Activated CD4-positive, alpha-beta T cell treated with anti-CD3 and anti-CD28 coated beads, Interleukin-2, Interleukin-4, amounts not matched to agents 100 ng/mL and 50 ng/mL, durations not matched to agents 16 hours and 8 hours (primary cell): ENCODE measurements at regions not wholly inside any gene's neighbourhood (a gene's known extent, or its start where the extent isn't known, plus 50 kb on each side); places are given as distances from the start of the nearest gene placed in this dataset.

Experiments used
- DNase-seq: peaks from one replicate; pipeline ENCODE4 v3.0.0-alpha.2; 2020; ENCODE audit warnings: low spot score

- no peak for DNase-seq
These were observed 295.3 kb upstream of the MKI67 start for GRCh38 chr10:128421371-128422160.

- no peak for DNase-seq
These were observed 296.0 kb upstream of the MKI67 start for GRCh38 chr10:128422190-128422589.

DNA sequence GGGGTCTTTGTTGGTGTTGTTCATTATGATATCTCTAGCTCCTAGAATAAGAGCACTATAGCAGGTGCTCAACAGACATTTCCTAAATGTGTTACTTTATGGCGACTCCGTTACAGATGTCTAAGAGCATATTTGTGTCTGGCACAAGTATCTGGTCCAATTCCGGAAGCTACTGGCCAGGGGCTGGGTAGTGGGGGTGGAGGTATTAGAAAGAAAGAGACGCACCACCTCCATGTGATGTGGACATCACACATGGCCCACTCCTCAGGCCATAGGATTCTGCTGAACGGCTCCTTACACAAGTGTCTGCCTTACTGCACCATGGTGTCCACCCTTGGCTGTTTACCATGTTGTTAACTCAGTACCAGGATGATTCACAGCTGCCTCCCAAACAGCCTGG, 296.8 kb upstream of the MKI67 start:
- DNase-seq = no peak

GRCh38 chr10:128429321-128429720, 303.1 kb upstream of the MKI67 start:
- no peak for DNase-seq

DNA sequence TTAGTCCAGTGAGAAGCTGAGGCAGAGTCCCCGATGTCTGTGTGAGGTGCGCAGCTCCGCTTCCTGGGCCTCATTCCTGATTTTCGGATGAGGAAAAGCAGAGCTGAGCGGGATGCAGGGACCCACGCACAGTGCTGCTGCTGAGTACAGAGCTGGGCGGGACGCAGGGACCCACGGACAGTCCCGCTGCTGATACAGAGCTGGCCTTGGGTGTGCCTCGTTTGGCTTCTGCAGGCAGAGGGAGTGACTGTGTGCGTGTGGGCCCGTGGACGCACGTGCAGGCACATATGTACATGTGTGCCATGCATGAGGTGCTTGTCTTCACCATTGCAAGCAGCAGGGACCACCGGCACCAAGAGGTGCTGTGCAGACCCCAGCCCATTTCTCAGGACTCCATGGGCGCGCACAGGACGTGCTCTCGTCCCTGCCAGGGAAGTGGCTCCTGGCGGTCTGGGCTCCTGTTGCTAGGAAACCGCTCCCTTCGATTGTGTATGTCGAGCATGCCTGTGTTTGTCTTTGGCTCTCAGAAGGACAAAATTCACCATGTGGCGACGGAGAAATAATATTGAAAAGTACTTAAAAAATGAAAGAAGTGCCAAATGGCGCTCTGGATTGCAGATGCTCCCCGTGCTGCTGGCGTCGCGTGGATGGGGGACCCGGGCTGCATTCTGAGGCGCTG, 303.8 kb upstream of the MKI67 start:
- no peak for DNase-seq

DNA sequence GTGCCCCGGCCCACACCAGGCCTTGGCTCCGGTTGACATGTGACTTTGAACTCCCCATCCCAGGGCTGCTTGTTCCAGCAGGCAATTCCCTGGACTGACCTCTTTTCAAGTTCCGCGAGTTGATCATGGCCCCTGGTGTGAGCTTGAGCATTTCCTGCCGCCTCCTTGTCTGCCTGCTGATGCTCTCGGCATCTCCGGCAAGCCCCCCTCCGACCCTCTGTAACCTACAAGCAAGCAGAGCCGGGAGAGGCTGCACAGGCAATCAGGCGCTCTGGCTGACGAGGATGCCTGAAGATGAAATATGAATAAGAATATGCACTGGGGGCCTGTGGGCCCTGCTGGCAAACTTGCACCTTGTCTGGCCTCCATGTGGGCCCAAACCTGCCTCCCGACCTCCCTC, 304.9 kb upstream of the MKI67 start:
- no peak for DNase-seq

- DNase-seq = no peak
These were observed 305.3 kb upstream of the MKI67 start for GRCh38 chr10:128431506-128431905.

- DNase-seq = no peak
These were observed 305.8 kb upstream of the MKI67 start for GRCh38 chr10:128432011-128432410.

DNA sequence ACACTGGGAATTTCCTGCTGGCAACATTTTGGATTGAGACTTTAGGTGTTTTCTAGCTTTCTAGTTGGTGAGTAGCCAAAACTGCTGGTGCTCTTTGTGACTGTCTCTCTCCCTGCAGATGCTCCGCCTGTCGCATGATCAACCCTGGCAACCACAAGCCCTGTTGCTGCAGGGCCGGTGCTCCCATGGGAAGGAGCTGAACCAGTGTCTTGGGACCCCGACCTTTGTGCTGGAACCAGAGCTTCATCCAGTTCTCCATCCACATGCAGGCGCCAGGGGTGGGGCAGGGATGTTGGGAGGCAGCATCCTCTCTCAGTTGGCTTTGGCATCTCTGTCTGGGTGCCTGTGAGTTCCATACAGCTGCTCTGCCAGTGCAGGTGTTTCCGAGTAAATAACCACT, 306.2 kb upstream of the MKI67 start:
- DNase-seq = no peak

GRCh38 chr10:128435811-128436210, 309.6 kb upstream of the MKI67 start:
- DNase-seq = no peak

GRCh38 chr10:128437786-128438345, 311.6 kb upstream of the MKI67 start:
- DNase-seq = no peak

DNA sequence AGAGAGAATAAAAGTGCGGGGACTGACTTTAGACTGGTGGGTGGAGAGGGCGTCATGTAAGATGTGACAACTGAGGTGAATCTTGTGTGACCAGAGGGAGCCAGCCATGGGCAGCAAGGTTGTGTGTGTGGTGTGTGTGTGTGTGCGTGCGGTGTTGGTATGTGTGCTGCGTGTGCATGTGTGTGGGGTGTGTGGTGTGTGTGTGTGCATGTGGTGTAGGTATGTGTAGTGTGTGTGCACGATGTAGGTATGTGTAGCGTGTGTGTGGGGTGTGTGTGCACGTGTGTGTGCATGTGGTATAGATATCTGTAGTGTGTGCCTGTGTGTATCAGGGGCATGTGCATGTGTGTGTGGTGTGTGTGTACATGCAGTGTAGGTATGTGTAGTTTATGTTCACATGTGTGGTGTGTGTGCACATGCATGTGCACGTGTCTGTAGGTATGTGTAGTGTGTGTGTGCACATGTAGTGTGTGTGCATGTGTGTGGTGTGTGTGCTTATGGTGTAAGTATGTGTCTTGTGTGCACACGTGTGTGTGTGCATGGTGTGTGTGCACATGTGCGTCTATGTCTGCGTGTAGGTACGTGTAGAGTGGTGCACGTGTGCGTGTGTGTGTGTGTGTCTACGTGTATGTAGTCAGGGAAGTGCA, 312.3 kb upstream of the MKI67 start:
- DNase-seq = no peak

- no peak for DNase-seq
These were observed 314.4 kb upstream of the MKI67 start for GRCh38 chr10:128440513-128441160.

GRCh38 chr10:128443925-128444518, 317.8 kb upstream of the MKI67 start:
- DNase-seq = no peak

GRCh38 chr10:128448796-128449195, 322.6 kb upstream of the MKI67 start:
- no peak for DNase-seq

DNA sequence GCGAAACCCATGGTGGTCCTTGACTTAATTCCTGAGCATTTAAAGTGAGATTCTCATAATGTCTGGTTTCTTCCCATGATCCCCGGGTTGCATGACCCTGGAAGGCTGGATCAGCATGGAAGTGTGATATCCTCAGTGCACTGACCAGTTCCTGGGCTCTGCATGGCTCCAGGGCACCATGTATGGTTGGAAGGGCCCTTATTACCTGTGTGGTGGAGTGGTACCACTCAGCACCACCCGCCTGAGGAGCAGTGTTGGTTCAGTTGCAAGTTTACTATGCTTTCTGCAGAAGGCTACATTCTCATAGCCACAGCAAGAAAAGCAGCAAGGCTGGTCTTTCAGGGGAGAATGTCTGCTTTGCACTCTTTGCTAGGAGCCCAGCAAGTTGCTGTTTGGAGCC, 325.7 kb upstream of the MKI67 start:
- no peak for DNase-seq

DNA sequence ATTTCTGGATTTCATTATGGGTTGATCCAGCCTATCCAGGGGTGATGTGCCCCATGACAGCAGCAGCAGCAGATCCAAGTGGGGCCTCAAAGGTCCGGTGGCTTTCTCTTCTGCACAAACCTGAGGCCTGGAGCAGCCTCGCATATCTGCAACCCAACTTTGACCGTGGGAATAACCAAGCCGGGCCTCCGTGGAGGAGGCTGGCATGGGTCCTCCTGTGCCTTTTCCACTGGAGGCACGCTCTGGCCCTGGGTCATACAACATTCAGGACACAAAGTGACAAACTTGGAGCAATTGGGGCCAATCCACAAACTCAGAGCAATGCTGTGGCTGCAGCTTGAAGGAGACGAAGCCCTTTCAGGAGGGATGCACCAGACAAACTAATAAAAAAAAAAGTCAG, 330.0 kb upstream of the MKI67 start:
- no peak for DNase-seq

- no peak for DNase-seq
These were observed 330.9 kb upstream of the MKI67 start for GRCh38 chr10:128457136-128457535.

DNA sequence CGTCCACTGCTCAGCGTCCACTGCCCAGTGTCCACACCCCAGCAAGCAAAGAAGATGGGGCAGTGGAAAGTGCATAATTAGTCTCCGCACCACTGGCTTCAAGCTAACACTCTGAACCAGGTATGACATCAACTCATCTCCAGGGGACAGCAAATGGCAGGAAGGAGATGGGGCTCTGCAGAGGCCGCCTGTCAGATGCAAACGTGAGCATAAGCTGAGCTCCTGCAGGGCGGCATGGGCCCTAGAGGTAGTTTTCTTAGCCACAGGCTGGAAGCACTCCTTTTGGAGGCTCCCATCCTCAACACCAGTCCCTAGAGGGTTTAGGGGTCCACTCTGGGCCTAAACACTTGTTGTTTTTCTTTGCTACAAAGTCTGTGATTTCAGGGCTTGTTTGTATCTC, 335.8 kb upstream of the MKI67 start:
- DNase-seq = no peak

- DNase-seq = no peak
These were observed 336.6 kb upstream of the MKI67 start for GRCh38 chr10:128462844-128463243.

- no peak for DNase-seq
These were observed 338.0 kb upstream of the MKI67 start for GRCh38 chr10:128463991-128464760.
